ENCODE measurements at regions not wholly inside any gene's neighbourhood (a gene's known extent, or its start where the extent isn't known, plus 50 kb on each side); places are given as distances from the start of the nearest gene placed in this dataset.
A peak's percentile ranks its signal among the peaks of the same experiment; 100 is the strongest.
"Not testable (repeated sequence)": the region's sequence is repeated elsewhere in the genome, so short reads cannot be mapped to it uniquely, and the experiment has no call there.

DNA sequence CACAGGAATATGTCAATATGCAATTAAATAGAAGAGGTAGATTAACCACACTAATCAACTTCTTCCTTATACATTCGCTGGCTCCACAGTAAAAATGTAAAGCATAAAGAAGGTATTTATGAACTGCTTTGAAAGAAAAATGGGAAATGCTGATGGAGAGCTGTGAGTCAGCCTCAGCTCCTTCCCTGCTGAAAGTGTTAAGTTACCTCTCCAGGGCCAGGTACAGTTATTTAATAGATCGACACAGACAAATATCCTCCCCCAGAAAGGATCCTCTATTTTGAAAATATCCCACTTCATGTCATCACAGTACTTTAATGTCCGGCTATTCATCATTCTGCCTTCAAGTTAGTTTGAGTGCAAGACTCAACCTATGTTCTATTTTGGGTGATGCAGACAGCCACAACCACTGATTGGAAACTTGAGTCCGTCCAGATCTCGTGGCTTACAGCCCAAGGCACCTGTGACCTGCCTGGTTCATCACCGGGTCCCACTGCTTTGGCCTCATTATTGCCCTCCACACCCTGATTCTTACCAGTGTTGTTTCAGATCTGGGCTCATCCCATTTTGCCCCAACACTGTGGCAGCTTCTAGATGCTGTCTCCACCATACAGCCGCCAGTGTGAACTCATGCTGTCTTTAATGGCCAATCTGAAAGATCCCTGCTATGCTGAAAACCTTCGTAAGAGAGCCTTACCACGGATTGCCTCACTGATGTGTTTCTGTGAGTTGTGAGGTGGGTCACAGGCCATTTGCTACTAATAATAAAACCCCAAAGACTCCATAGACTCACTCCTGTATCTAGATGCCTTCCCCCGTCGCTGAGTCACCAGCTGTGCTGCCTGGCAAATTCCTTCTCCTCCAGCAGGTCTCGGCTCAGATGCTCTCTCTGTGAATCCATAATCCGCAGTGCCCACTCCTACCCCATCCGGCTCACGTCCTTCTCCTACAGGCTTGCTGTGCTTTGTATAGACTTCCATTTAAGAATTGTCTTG is 56.2 kb upstream of the DDAH1 start:
- H3K4me3 ChIP-seq; H3K4me1 ChIP-seq (ENCODE audit: low read depth); ATAC-seq; DNase-seq; H3K9me3 ChIP-seq; intact Hi-C loops (cut with DNase I, micrococcal nuclease); H3K36me3 ChIP-seq (ENCODE audit: low read depth): not testable (repeated sequence)

DNA sequence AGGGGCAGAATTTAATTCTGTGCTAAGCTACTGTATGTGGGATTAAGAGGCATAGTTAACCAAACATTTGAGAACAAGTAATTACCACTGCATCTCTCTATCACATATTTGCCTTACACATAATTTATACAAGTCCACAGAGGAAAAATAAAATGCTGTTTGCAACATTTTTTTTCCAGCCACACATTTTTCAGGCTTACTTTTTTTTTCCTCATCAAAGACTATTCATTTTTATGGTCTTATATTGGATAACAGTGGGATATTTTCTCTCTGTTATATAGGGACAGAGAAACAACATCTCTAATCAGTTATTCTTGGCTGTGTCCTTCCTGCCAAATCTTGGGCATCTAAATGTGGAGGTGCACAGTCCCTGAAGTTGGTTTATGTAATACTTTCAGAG is 57.5 kb upstream of the DDAH1 start:
- ATAC-seq; DNase-seq; intact Hi-C loops (cut with DNase I, micrococcal nuclease); H3K4me1 ChIP-seq (ENCODE audit: low read depth); H3K9me3 ChIP-seq; H3K36me3 ChIP-seq (ENCODE audit: low read depth); H3K4me3 ChIP-seq: not testable (repeated sequence)

DNA sequence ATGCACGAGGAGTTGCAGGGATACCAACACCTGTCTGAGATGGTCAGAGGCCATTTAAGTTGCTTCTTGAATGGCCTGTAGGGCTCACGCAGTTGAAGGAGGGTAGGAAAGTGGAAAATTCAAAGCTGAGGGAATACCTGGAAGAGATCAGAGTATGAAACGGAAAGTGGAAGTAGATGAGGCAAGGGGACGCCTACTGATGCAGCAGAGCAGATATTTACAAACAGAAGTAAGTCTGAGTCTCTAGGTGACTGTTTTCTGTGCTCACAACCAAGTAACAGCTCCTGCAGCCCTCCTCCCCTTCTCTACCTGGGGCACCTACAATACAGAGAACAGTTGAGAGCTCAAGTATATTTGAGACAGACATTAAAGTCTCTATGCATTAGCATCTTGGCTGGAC is 57.5 kb upstream of the CCN1 start:
- H3K36me3 ChIP-seq (ENCODE audit: low read depth); H3K4me1 ChIP-seq (ENCODE audit: low read depth); H3K9me3 ChIP-seq; DNase-seq; intact Hi-C loops (cut with DNase I, micrococcal nuclease); H3K4me3 ChIP-seq; ATAC-seq: not testable (repeated sequence)

DNA sequence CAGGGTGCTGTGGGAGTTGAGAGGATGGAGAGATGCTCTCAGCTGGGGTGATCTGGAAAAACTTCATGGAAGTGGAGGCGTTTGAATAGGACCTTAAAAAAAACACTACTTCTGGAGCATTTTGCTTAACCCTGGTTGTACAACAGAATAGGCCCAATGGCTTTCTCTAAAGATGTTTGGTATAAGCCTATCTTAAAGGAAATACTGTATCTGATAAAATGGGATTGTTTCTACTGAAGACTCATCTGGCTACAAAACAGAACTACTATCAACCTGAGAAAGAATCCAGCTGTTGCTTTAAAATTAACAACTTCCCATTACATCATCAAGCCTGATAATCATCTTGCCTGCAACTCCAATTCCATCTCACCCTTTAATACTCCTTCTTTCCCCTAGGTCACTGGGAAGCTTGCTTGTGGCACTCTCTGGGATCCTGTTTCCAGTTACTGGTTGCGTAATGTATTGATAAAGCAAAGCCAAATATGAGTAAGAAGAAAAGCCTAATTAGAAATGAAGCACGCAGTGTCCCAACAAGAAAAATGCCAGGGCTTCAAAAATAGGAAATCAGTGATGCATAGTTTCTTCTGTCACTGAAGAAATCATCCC is 56.2 kb upstream of the CCN1 start:
- intact Hi-C loops (cut with DNase I, micrococcal nuclease), result not testable (repeated sequence)

DNA sequence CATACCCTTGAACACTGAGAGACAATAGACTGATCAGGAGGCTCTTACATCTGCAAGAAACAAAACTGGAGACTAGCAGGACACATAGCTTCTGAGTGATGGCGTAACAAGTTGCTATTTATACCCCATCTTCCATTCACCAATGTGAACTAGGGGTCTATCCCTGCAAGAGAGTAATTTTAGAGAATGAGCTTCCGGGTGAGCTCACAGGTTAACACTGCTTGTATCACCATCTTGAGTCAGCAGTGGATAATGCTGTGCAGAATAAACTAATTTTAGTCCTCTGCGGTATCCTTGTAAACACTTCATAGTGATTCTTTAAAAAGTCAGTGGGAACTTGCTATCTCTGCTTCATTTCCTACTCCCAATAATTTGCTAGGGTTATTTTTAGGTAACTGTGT is 55.0 kb upstream of the CCN1 start:
- H3K9me3 ChIP-seq; H3K4me3 ChIP-seq; DNase-seq; H3K4me1 ChIP-seq (ENCODE audit: low read depth); intact Hi-C loops (cut with DNase I, micrococcal nuclease); H3K36me3 ChIP-seq (ENCODE audit: low read depth): not testable (repeated sequence)
- ATAC-seq, result peak; percentile 49

More for the DNA sequence above, 56.2 kb upstream of the CCN1 start:
- H3K4me1 ChIP-seq (ENCODE audit: low read depth); ATAC-seq; H3K36me3 ChIP-seq (ENCODE audit: low read depth); DNase-seq; H3K9me3 ChIP-seq; H3K4me3 ChIP-seq: not testable (repeated sequence)

DNA sequence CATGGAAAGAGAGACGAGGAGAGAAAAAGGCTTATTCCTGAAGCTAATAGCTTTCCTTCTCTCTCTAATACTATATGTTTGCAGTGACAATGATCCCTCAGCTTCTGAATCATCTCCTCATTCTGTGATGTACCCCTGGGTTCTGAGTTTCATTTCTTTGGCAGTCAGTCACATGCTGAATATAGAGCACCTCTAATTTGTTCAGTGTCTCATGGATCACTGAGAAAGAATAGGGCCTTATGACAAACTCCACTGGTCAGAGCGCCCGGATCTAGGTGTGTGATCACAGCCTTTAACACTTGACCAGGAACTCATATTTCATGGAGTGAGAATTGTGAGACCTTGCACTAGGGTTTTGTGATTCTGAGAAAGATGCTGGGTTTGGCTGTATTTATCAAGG is 54.3 kb upstream of the CCN1 start:
- H3K9me3 ChIP-seq; H3K4me3 ChIP-seq; intact Hi-C loops (cut with DNase I, micrococcal nuclease); H3K36me3 ChIP-seq (ENCODE audit: low read depth); DNase-seq; ATAC-seq; H3K4me1 ChIP-seq (ENCODE audit: low read depth): not testable (repeated sequence)

DNA sequence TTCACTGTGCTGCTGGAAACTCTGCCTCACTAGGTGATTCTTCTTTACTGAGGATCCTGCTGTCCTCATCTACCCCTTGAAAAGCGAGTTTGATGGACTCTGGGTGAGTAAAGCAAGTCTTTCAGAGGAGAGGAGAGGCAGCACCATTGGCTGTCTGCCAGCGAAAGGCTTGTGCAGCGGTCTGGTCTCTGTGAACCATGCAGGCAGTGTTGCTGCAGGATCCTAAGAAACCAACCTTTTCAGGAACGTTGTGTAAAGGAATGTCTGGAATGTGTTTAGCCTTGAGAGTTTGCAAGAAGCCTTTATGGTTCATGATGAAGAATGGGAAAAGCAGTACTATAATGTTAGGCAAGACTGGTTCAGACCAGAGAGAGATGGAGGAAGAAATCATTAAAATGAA is 53.4 kb upstream of the CCN1 start:
- DNase-seq, result peak; percentile 28 to 46 (median 40)
- H3K4me1 ChIP-seq (ENCODE audit: low read depth); H3K36me3 ChIP-seq (ENCODE audit: low read depth); H3K9me3 ChIP-seq; H3K4me3 ChIP-seq; intact Hi-C loops (cut with DNase I, micrococcal nuclease); ATAC-seq: not testable (repeated sequence)

All from mucosa of descending colon (tissue), 3 donors.